GM23248 (cell line): ENCODE measurements at regions not wholly inside any gene's neighbourhood (a gene's known extent, or its start where the extent isn't known, plus 50 kb on each side); places are given as distances from the start of the nearest gene placed in this dataset.

Source experiments
- EZH2 ChIP-seq: fragments of 200-600 bp; sonication (generic); IDR thresholded peaks from 2 replicates; pipeline ENCODE4 v1.6.1; 2018; ENCODE audit warnings: antibody characterized with exemption, mild to moderate bottlenecking; ENCODE audit not compliant: insufficient read depth, poor library complexity, severe bottlenecking
- EZH2phosphoT487 ChIP-seq: fragments of 200-600 bp; sonication (generic); IDR thresholded peaks from 2 replicates; pipeline ENCODE4 v1.6.1; 2018; ENCODE audit warnings: antibody characterized with exemption, moderate library complexity, mild to moderate bottlenecking, low read depth; ENCODE audit not compliant: insufficient read depth

DNA sequence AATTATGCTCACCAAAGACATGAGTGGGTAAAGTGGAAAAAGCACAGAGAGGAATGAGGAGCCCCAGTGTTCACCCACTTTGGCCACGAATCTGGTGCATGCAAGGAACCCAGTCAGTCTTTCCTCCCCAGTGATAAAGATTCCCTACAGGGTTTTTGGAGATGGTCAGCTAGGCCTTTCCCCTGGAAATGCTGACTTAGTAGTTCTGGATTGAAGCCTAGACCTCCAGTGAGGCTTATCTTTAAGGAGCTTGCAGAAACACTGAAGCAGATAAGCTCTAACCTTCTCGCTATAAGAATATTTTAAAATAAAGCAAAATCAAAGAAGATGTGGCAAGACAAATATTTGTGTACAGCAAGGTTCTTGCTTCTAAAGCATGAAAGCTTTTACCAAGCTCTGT is 178.3 kb upstream of the CCDC68 start:
- TF ChIP-seq EZH2 (no peak), EZH2phosphoT487 (no peak)
